Esophagus (tissue), 2 donors: ENCODE measurements at regions not wholly inside any gene's neighbourhood (a gene's known extent, or its start where the extent isn't known, plus 50 kb on each side); places are given as distances from the start of the nearest gene placed in this dataset.

ENCODE experiments used
- H3K27ac ChIP-seq, 2 donors: one replicate each; pipeline ENCODE4 v1.5.1; 2013; ENCODE audit warnings: low read depth in 2 of 2, mild to moderate bottlenecking in 2 of 2, inconsistent platforms in 1 of 2, low read length in 1 of 2, moderate library complexity in 1 of 2
- H3K27me3 ChIP-seq, 2 donors: one replicate each; pipeline ENCODE4 v1.6.1; 2013; ENCODE audit warnings: low read length in 2 of 2, control low read depth in 1 of 2, mild to moderate bottlenecking in 1 of 2; ENCODE audit not compliant: insufficient read depth in 2 of 2, control insufficient read depth in 1 of 2
- H3K36me3 ChIP-seq, 2 donors: one replicate each; pipeline ENCODE4 v1.6.1; 2013; ENCODE audit warnings: low read length in 1 of 2; ENCODE audit not compliant: control insufficient read depth in 2 of 2, insufficient read depth in 2 of 2
- H3K4me1 ChIP-seq, 2 donors: one replicate each; pipeline ENCODE4 v1.6.1; 2013; ENCODE audit warnings: low read length in 1 of 2; ENCODE audit not compliant: control insufficient read depth in 2 of 2, insufficient read depth in 2 of 2
- H3K4me3 ChIP-seq, 2 donors: one replicate each; pipeline ENCODE4 v1.5.1; 2013; ENCODE audit warnings: low read length in 2 of 2, mild to moderate bottlenecking in 2 of 2, low read depth in 1 of 2, moderate library complexity in 1 of 2
- H3K9me3 ChIP-seq, 2 donors: one replicate each; pipeline ENCODE4 v1.6.1; 2013; ENCODE audit warnings: mild to moderate bottlenecking in 2 of 2, low read depth in 1 of 2, low read length in 1 of 2, moderate library complexity in 1 of 2; ENCODE audit not compliant: control insufficient read depth in 2 of 2, insufficient read depth in 1 of 2
- WGBS, 2 donors: extraction: QIAGEN DNeasy Blood & Tissue Kit; methylation state at CpG; one replicate each; pipeline ENCODE4 v1.1.7; 2013; 5-methylcytosine and 5-hydroxymethylcytosine counted together
- donor health status: healthy with polysubstance abuse.
- donor health status: Bipolar disorder and iron deficiency.

DNA sequence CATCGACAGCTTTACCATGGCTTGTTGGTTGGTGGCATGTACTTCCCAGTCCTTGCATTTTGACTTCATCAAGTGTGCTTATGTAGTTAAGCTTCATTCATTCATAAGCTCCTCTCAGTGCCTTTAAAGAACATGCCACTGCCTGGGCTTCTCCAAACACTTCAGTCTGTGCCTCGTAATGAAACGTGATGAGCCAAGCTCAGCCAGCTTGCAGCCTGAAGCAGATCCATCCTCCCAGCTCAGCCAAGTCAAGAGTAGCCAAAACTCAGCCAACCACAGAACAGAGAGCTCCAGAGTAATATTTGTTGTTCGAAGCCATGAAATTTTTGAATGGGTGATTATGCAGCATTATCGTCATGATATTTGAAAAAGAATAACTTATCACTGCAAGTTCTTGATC, 989.7 kb downstream of the EFNB2 start:
- Histone ChIP-seq H3K27ac (no peak overlapping the region), H3K4me3 (no peak overlapping the region), H3K4me1 (no peaks in the 10 kb centered on the region), H3K27me3 (no peaks in the 10 kb centered on the region), H3K9me3 (no peaks in the 10 kb centered on the region), H3K36me3 (no peaks in the 10 kb centered on the region)
- WGBS, 2 donors, result 64 to 77% methylated on average over 5 of the region's 5 CpGs

- Histone ChIP-seq H3K27ac (no peak overlapping the region), H3K4me3 (no peak overlapping the region), H3K9me3 (no peaks in the 10 kb centered on the region), H3K27me3 (no peaks in the 10 kb centered on the region), H3K4me1 (no peaks in the 10 kb centered on the region), H3K36me3 (no peaks in the 10 kb centered on the region)
- WGBS, 2 donors, result 59 to 69% methylated on average over 2 of the region's 2 CpGs
Measured at GRCh38 chr13:105543742-105544141, 991.7 kb downstream of the EFNB2 start.

DNA sequence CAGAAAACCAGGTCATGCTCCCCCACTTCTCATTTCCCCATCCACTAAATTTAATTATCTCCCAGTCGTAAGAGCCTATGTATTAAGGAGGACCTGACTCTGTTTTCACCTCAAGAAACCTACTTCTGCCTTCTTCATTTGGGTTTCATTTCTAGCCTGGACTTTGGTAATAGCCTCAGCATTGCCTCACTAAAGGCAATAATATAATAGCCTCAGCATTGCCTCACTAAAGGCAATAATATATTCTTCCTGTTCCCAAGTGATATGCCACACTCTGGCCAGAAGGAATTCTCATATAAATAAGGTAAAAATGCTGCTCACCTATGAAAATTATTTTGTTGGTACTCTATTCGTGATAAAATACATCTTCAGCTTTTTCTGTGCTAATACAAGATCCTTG, 993.9 kb downstream of the EFNB2 start:
- Histone ChIP-seq H3K36me3 (no peaks in the 10 kb centered on the region), H3K4me1 (no peaks in the 10 kb centered on the region), H3K4me3 (no peak overlapping the region), H3K9me3 (no peaks in the 10 kb centered on the region), H3K27ac (no peak overlapping the region), H3K27me3 (no peaks in the 10 kb centered on the region)
- 85 to 86% methylated on average over 2 of the region's 2 CpGs for WGBS, 2 donors

DNA sequence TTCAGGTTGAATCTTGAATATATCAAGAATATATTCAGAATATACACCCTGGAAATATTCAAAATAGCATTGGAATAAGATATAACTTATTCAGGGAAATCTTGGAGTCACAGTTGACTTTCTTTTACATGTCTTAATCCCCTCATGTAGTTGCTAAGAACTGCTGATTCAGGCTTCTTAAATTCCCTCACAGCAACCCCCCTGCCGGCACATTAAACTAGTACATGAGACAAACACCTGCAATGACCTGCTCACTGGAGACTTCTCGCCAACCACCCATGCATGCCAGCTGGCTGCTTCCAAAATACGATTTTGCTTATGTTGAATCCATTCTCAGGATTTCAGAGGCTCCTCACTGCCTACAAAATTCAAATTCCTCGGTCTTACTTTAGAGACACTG, 997.1 kb downstream of the EFNB2 start:
- no peak overlapping the region for H3K4me3 ChIP-seq
- no peaks in the 10 kb centered on the region for H3K36me3 ChIP-seq
- H3K27ac ChIP-seq, result no peak overlapping the region
- no peaks in the 10 kb centered on the region for H3K4me1 ChIP-seq
- WGBS, 2 donors, result 55 to 70% methylated on average over 4 of the region's 4 CpGs
- H3K9me3 ChIP-seq, result no peaks in the 10 kb centered on the region
- no peaks in the 10 kb centered on the region for H3K27me3 ChIP-seq

- 78% methylated on average over 7 of the region's 7 CpGs for WGBS, 2 donors
- H3K4me3 ChIP-seq, result no peak overlapping the region
- no peaks in the 10 kb centered on the region for H3K9me3 ChIP-seq
- no peaks in the 10 kb centered on the region for H3K4me1 ChIP-seq
- no peak overlapping the region for H3K27ac ChIP-seq
- H3K27me3 ChIP-seq, result no peaks in the 10 kb centered on the region
- no peaks in the 10 kb centered on the region for H3K36me3 ChIP-seq
Measured at GRCh38 chr13:105537113-105537512, 998.3 kb downstream of the EFNB2 start.

DNA sequence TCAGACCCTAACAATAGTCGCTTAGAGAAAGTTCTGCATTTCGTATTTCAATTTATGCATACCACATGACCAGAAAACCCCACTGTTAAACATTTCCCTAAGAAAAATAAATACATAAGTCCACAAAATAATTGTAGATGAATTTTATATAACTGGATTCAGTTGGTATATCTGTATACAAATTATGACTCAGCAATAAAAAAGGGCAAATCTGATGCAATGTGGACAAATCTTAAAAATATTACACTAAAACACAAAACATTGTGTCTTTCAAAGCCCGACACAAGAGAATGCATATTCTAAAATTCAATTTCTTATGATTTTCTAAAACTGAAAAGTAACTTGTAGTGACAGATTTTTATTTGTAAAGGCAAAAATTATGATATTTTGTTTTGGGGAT, 1005.0 kb downstream of the EFNB2 start:
- Histone ChIP-seq H3K9me3 (no peaks in the 10 kb centered on the region), H3K36me3 (no peaks in the 10 kb centered on the region), H3K27ac (no peak overlapping the region), H3K4me1 (no peaks in the 10 kb centered on the region), H3K4me3 (no peak overlapping the region), H3K27me3 (no peaks in the 10 kb centered on the region)
- 88 to 91% methylated on average over 3 of the region's 3 CpGs for WGBS, 2 donors

DNA sequence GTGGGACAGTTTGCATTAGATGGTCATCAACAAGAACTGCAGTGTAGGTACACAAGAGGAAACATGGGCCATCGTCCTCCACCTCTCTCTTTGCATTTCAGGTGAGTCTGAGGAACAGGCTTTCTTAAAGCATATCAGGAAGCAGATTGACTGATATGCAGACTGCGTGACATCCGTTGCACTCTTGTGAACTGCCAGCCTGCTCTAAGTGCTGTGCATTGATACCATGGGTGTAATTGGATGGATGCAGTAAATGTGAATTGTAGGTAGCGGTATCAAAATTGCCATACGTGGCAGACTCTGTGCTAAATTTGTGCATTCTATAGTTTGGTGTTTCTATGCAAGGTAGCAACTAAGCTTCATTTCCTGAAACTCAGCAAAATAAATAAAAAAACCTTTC, 1008.3 kb downstream of the EFNB2 start:
- 80 to 82% methylated on average over 5 of the region's 5 CpGs for WGBS, 2 donors
- Histone ChIP-seq H3K9me3 (no peaks in the 10 kb centered on the region), H3K36me3 (no peaks in the 10 kb centered on the region)

GRCh38 chr13:105519771-105520170, 1015.7 kb downstream of the EFNB2 start:
- Histone ChIP-seq H3K4me3 (no peak overlapping the region), H3K9me3 (no peaks in the 10 kb centered on the region), H3K36me3 (no peaks in the 10 kb centered on the region), H3K27ac (no peak overlapping the region), H3K4me1 (no peaks in the 10 kb centered on the region), H3K27me3 (no peaks in the 10 kb centered on the region)
- WGBS, 2 donors, result 37 to 87% methylated on average over 1 of the region's 1 CpG

More for the DNA sequence above, 1008.3 kb downstream of the EFNB2 start:
- Histone ChIP-seq H3K27ac (no peak overlapping the region), H3K4me1 (no peaks in the 10 kb centered on the region), H3K27me3 (no peaks in the 10 kb centered on the region), H3K4me3 (no peak overlapping the region)

- H3K4me1 ChIP-seq, result no peaks in the 10 kb centered on the region
- no peaks in the 10 kb centered on the region for H3K9me3 ChIP-seq
- H3K27ac ChIP-seq, result no peak overlapping the region
- H3K27me3 ChIP-seq, result no peaks in the 10 kb centered on the region
- no peaks in the 10 kb centered on the region for H3K36me3 ChIP-seq
- no peak overlapping the region for H3K4me3 ChIP-seq
- WGBS, 2 donors, result 96 to 98% methylated on average over 4 of the region's 4 CpGs
Measured at GRCh38 chr13:105518086-105518485, 1017.4 kb downstream of the EFNB2 start.

GRCh38 chr13:105514401-105514800, 1021.1 kb downstream of the EFNB2 start:
- H3K4me1 ChIP-seq, result no peaks in the 10 kb centered on the region
- H3K4me3 ChIP-seq, result no peak overlapping the region
- no peaks in the 10 kb centered on the region for H3K27me3 ChIP-seq
- H3K36me3 ChIP-seq, result no peaks in the 10 kb centered on the region
- no peak overlapping the region for H3K27ac ChIP-seq
- WGBS, 2 donors, result 85 to 88% methylated on average over 4 of the region's 4 CpGs
- no peaks in the 10 kb centered on the region for H3K9me3 ChIP-seq
